HCT116 (cell line): ENCODE measurements at regions not wholly inside any gene's neighbourhood (a gene's known extent, or its start where the extent isn't known, plus 50 kb on each side); places are given as distances from the start of the nearest gene placed in this dataset.

Experiments used
- ATAC-seq: fragments of 200-7000 bp; cut with Tn5 transposase; 2 replicates; pipeline ENCODE4 v1.9.1; 2020; ENCODE audit warnings: mild to moderate bottlenecking, moderate library complexity
- BruUV-seq: library from RNA; stranded (reverse); fragments of 400-500 nt; replicated peaks from 2 replicates; lab custom pipeline; 2021; lab: Mats Ljungman, UMichigan
- CTCF ChIA-PET: fragments of 300-600 bp; sonication (Branson Sonifier 250); formaldehyde crosslinking; loops from one replicate; lab custom pipeline; 2021; ENCODE audit warnings: antibody characterized with exemption; lab: Charles Lee
- POLR2A ChIA-PET: fragments of 300-600, 350-600 bp; sonication (Branson Sonifier 250); formaldehyde crosslinking; loops from one replicate; lab custom pipeline; 2021; ENCODE audit warnings: antibody characterized with exemption; lab: Charles Lee
- RAD21 ChIA-PET, 2 experiments: fragments of 300-600 bp; sonication (Branson Sonifier 250); formaldehyde crosslinking; loops; one replicate each; lab custom pipeline; 2023; ENCODE audit warnings: low total read pairs in 2 of 2; ENCODE audit not compliant: uncharacterized antibody in 2 of 2, unreplicated experiment in 2 of 2, low non-redundant PET in 1 of 2; lab: Charles Lee
- DNase-seq: peaks from one replicate; pipeline ENCODE4 v3.0.0-alpha.2; 2010; ENCODE audit warnings: low read depth, low spot score
- H2AFZ ChIP-seq: fragments of 200-600 bp; shearing (Covaris generic), sonication (generic); 2 replicates; pipeline ENCODE4 v1.6.1; 2017; ENCODE audit warnings: low read depth, mixed run types, mixed read lengths, antibody characterized with exemption, low read length; ENCODE audit not compliant: poor library complexity, severe bottlenecking
- H3K27ac ChIP-seq: 2 replicates; pipeline ENCODE4 v1.5.1; 2012; ENCODE audit warnings: low read depth, low read length
- H3K27me3 ChIP-seq: fragments of 200-600 bp; sonication (generic); 2 replicates; pipeline ENCODE4 v1.6.1; 2016; ENCODE audit warnings: mixed run types, low read length, mixed read lengths; ENCODE audit not compliant: insufficient read depth
- H3K36me3 ChIP-seq, 2 experiments: fragments of 200-500 bp in 1 of 2; fragments of 200-600 bp in 1 of 2; sonication (Bioruptor generic) in 1 of 2; sonication (generic) in 1 of 2; 2 replicates each; pipeline versions ENCODE4 v1.5.1 to v1.6.1; 2014 to 2016; ENCODE audit warnings: low read length in 2 of 2, inconsistent platforms in 1 of 2, mixed read lengths in 1 of 2, mixed run types in 1 of 2; ENCODE audit not compliant: insufficient read depth in 2 of 2, control insufficient read depth in 1 of 2
- H3K4me1 ChIP-seq, 2 experiments: fragments of 200-600 bp in 1 of 2; sonication (generic) in 1 of 2; 2 replicates each; pipeline versions ENCODE4 v1.5.1 to v1.6.1; 2012 to 2017; ENCODE audit warnings: low read length in 2 of 2, inconsistent platforms in 1 of 2, mild to moderate bottlenecking in 1 of 2, mixed read lengths in 1 of 2, mixed run types in 1 of 2, moderate library complexity in 1 of 2; ENCODE audit not compliant: insufficient read depth in 2 of 2, control insufficient read depth in 1 of 2
- H3K4me2 ChIP-seq: fragments of 200-600 bp; sonication (generic); 2 replicates; pipeline ENCODE4 v1.6.1; 2017; ENCODE audit warnings: mixed run types, low read length, mixed read lengths
- H3K4me3 ChIP-seq, 2 experiments: fragments of 200-600 bp in 1 of 2; sonication (generic) in 1 of 2; replicated peaks in 1 of 2; 2 replicates each; pipeline ENCODE4 v1.5.1; 2011 to 2016; ENCODE audit warnings: low read length in 2 of 2, control low read depth in 1 of 2, low read depth in 1 of 2, mild to moderate bottlenecking in 1 of 2, mixed read lengths in 1 of 2, mixed run types in 1 of 2
- H3K79me2 ChIP-seq: fragments of 200-600 bp; sonication (generic); 2 replicates; pipeline ENCODE4 v1.6.1; 2017; ENCODE audit warnings: mild to moderate bottlenecking, mixed run types, low read length, moderate library complexity, mixed read lengths; ENCODE audit not compliant: insufficient read depth
- H3K9ac ChIP-seq: fragments of 200-600 bp; sonication (generic); 2 replicates; pipeline ENCODE4 v1.6.1; 2016; ENCODE audit warnings: low read length, mixed read lengths
- H3K9me2 ChIP-seq: fragments of 200-600 bp; sonication (generic), shearing (Covaris generic); 2 replicates; pipeline ENCODE4 v1.6.1; 2017; ENCODE audit warnings: mixed run types, mild to moderate bottlenecking, moderate library complexity; ENCODE audit not compliant: insufficient read depth
- H3K9me3 ChIP-seq, 2 experiments: fragments of 200-500 bp in 1 of 2; fragments of 200-600 bp in 1 of 2; sonication (Bioruptor generic) in 1 of 2; sonication (generic) in 1 of 2; 2 replicates each; pipeline ENCODE4 v1.6.1; 2014 to 2017; ENCODE audit warnings: low read length in 2 of 2, mixed read lengths in 2 of 2, inconsistent platforms in 1 of 2, low read depth in 1 of 2, mild to moderate bottlenecking in 1 of 2, mixed run types in 1 of 2, moderate library complexity in 1 of 2; ENCODE audit not compliant: control insufficient read depth in 1 of 2, insufficient read depth in 1 of 2
- H4K20me1 ChIP-seq: fragments of 200-600 bp; sonication (generic), shearing (Covaris generic); 2 replicates; pipeline ENCODE4 v1.6.1; 2017; ENCODE audit warnings: mixed run types, mild to moderate bottlenecking, moderate library complexity; ENCODE audit not compliant: insufficient read depth
- CBX3 ChIP-seq: IDR thresholded peaks from 2 replicates; pipeline ENCODE4 v1.6.1; 2012; ENCODE audit warnings: low read depth
- CTCF ChIP-seq, 3 experiments: fragments of 200-600 bp in 1 of 3; sonication (generic) in 1 of 3; IDR thresholded peaks in 2 of 3; conservative IDR thresholded peaks in 1 of 3; 2 replicates each; pipeline ENCODE4 v1.5.1; 2012 to 2017; ENCODE audit warnings: low read depth in 2 of 3, low read length in 2 of 3, antibody characterized with exemption in 1 of 3, borderline replicate concordance in 1 of 3, control low read depth in 1 of 3, mild to moderate bottlenecking in 1 of 3, mixed read lengths in 1 of 3, mixed run types in 1 of 3, moderate library complexity in 1 of 3; ENCODE audit not compliant: insufficient read depth in 1 of 3
- EZH2 ChIP-seq: fragments of 200-600 bp; sonication (generic); IDR thresholded peaks from 2 replicates; pipeline ENCODE4 v1.6.1; 2017; ENCODE audit warnings: antibody characterized with exemption, mixed run types
- POLR2A ChIP-seq: IDR thresholded peaks from 2 replicates; pipeline ENCODE4 v1.7.0; 2011; ENCODE audit warnings: borderline replicate concordance; ENCODE audit not compliant: insufficient read depth, insufficient read length; ENCODE audit errors: extremely low read depth
- SIN3A ChIP-seq: IDR thresholded peaks from 2 replicates; pipeline ENCODE4 v1.6.1; 2012; ENCODE audit warnings: low read depth
- SP1 ChIP-seq: IDR thresholded peaks from 2 replicates; pipeline ENCODE4 v1.6.1; 2012; ENCODE audit warnings: low read depth
- TCF7L2 ChIP-seq: IDR thresholded peaks from 2 replicates; pipeline ENCODE4 v1.7.0; 2011; ENCODE audit warnings: borderline replicate concordance, inconsistent platforms; ENCODE audit not compliant: insufficient read depth, insufficient read length; ENCODE audit errors: extremely low read depth
- ZBTB33 ChIP-seq: IDR thresholded peaks from 2 replicates; pipeline ENCODE4 v1.6.1; 2011; ENCODE audit warnings: mild to moderate bottlenecking, low read length, moderate library complexity; ENCODE audit not compliant: insufficient replicate concordance; ENCODE audit errors: extremely low read depth
- ZFX ChIP-seq: fragments of 450-650 bp; IDR thresholded peaks from 2 replicates; pipeline ENCODE4 v1.6.1; 2017
- intact Hi-C: fragments of 100-400 bp; cut with micrococcal nuclease; formaldehyde crosslinking; loops from 2 replicates; pipeline ENCODE4 v1.10.0; 2022

GRCh38 chr10:3350205-3350604 lies 177.6 kb upstream of the PITRM1 start:
- Histone ChIP-seq H3K36me3 (no peaks in the 10 kb centered on the region), H3K27me3 (peaks cover 10% of the 10 kb centered on the region; the same call in 1 of the 2 replicates), H4K20me1 (no peaks in the 10 kb centered on the region), H3K27ac (no peak overlapping the region), H3K9ac (no peak overlapping the region), H3K9me2 (no peaks in the 10 kb centered on the region), H3K4me1 (no peaks in the 10 kb centered on the region), H3K4me2 (no peak overlapping the region), H2AFZ (no peak overlapping the region), H3K79me2 (no peaks in the 10 kb centered on the region), H3K9me3 (no peaks in the 10 kb centered on the region), H3K4me3 (no peak overlapping the region)
- intact Hi-C loops = no loop called here
- DNase-seq = no peak
- ChIA-PET CTCF (no interaction called here), POLR2A (no interaction called here), RAD21 (no interaction called here)
- no peak for TF ChIP-seq EZH2
- no peak; the same call in 1 of the 2 replicates for ATAC-seq
- no TSS peak for BruUV-seq

GRCh38 chr10:3348564-3348963 lies 176.0 kb upstream of the PITRM1 start:
- POLR2A ChIA-PET = no interaction called here
- H3K4me1 ChIP-seq = no peaks in the 10 kb centered on the region
- no peak overlapping the region for H3K4me3 ChIP-seq
- RAD21 ChIA-PET = no interaction called here
- BruUV-seq = no TSS peak
- CTCF ChIA-PET = no interaction called here
- ATAC-seq = no peak
- H3K79me2 ChIP-seq = no peaks in the 10 kb centered on the region
- no peaks in the 10 kb centered on the region for H4K20me1 ChIP-seq
- no peaks in the 10 kb centered on the region for H3K36me3 ChIP-seq
- peaks cover 10% of the 10 kb centered on the region; the same call in 1 of the 2 replicates for H3K27me3 ChIP-seq
- H3K9me3 ChIP-seq = no peaks in the 10 kb centered on the region
- intact Hi-C loops = no loop called here
- no peak overlapping the region for H3K9ac ChIP-seq
- no peak overlapping the region for H3K4me2 ChIP-seq
- no peak for DNase-seq
- TF ChIP-seq CTCF (IDR thresholded peaks at IDR 0.05 in 2 of 3, conservative IDR thresholded peaks at IDR 0.05 in 1 of 3; ENCODE audit: borderline replicate concordance in 1 of 3, insufficient read depth in 1 of 3, low read depth in 2 of 3, low read length in 2 of 3) (no peak), TCF7L2 (no peak), CBX3 (no peak), POLR2A (no peak), SP1 (no peak), ZFX (no peak), SIN3A (no peak), ZBTB33 (no peak)
- TF ChIP-seq, all 23 proteins: peak for 0
- no peaks in the 10 kb centered on the region for H3K9me2 ChIP-seq
- no peak overlapping the region for H3K27ac ChIP-seq
- no peak overlapping the region for H2AFZ ChIP-seq
